ENCODE measurements at regions not wholly inside any gene's neighbourhood (a gene's known extent, or its start where the extent isn't known, plus 50 kb on each side); places are given as distances from the start of the nearest gene placed in this dataset.

DNA sequence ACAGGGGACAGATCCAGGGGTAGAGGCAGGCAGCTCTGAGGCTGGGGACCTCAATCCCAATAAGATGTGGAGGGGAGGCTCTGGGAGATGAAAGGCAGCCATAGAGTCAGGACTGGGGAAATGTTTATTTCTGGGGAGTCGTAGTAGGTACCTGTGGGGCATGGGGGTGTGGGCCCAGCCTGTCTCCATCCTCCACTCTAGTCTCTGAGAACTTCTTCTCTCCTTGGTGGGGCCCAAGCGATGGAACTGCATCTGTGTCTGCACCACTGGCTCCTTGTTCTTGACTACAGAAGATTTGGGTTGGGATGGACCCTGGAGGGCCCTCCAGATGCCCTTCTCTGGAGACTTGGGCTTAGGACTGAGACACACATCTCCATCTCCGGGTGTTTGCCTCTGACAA lies 953.9 kb upstream of the ZNF722 start:
- H3K27me3 ChIP-seq (ENCODE audit: control insufficient read depth in 3 of 3, insufficient read depth in 3 of 3, low read depth in 1 of 3, low read length in 3 of 3) = no peaks in the 10 kb centered on the region

DNA sequence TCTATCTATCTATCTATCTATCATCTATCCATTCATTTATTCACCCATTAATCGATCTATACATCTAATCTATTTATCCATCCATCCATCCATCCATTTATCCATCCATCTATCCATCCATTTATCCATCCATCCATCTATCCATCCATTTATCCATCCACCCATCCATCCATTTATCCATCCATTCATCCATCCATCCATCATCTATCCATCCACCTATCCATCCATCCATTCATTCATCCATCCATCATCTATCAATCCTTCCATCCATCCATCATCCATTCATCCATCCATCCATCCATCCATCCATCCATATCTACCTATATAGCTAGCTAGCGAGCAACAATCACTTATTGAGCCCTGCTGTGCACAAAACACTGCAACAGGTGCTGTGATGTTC lies 953.1 kb upstream of the ZNF722 start:
- H3K23ac ChIP-seq (ENCODE audit: low read depth, low read length, poor library complexity) = no peak overlapping the region
- no peaks in the 10 kb centered on the region for H3K27me3 ChIP-seq (ENCODE audit: control insufficient read depth in 3 of 3, insufficient read depth in 3 of 3, low read depth in 1 of 3, low read length in 3 of 3)
- H3K4ac ChIP-seq (ENCODE audit: low read length) = no peak overlapping the region
- H4K91ac ChIP-seq (ENCODE audit: low read depth, low read length, poor library complexity) = no peak overlapping the region
- H4K8ac ChIP-seq (ENCODE audit: low read depth, low read length) = no peak overlapping the region
- WGBS, 2 donors (ENCODE audit: extremely low coverage in 2 of 2, insufficient read length in 2 of 2, insufficient replicate concordance in 1 of 2) = 100% methylated on average over 1 of the region's 2 CpGs
- no peak overlapping the region for H2BK5ac ChIP-seq (ENCODE audit: low read length)
- no peak overlapping the region for H3K9ac ChIP-seq (ENCODE audit: low read depth, low read length, poor library complexity)
- H3K4me3 ChIP-seq (ENCODE audit: low read length in 2 of 2) = no peak overlapping the region
- H3K9me3 ChIP-seq (replicated peaks in 1 of 2; ENCODE audit: control insufficient read depth in 2 of 2, insufficient read depth in 1 of 2, low read depth in 1 of 2, low read length in 2 of 2) = peaks cover 0 to 52% of the 10 kb centered on the region in 2 donors
- no peak overlapping the region for H2AFZ ChIP-seq (ENCODE audit: low read length)
- H3K79me1 ChIP-seq (ENCODE audit: low read depth, low read length) = no peaks in the 10 kb centered on the region
- H3K36me3 ChIP-seq (replicated peaks in 1 of 2; ENCODE audit: control insufficient read depth in 2 of 2, insufficient read depth in 2 of 2, low read length in 2 of 2) = no peaks in the 10 kb centered on the region
- no peak overlapping the region for H2BK15ac ChIP-seq (ENCODE audit: low read length)
- no peak overlapping the region for H3K14ac ChIP-seq (ENCODE audit: low read length)
- H3K27ac ChIP-seq (replicated peaks; ENCODE audit: low read length) = no peak overlapping the region
- no peak overlapping the region for H3K18ac ChIP-seq (ENCODE audit: low read length)
- H2BK120ac ChIP-seq (ENCODE audit: low read depth, low read length) = no peak overlapping the region
- no peak overlapping the region for H2BK12ac ChIP-seq (ENCODE audit: low read length)
- no peak overlapping the region for H2AK5ac ChIP-seq (ENCODE audit: low read depth, low read length)
- no peaks in the 10 kb centered on the region for H3K4me1 ChIP-seq (ENCODE audit: control insufficient read depth in 2 of 2, insufficient read depth in 1 of 2, low read depth in 1 of 2, low read length in 2 of 2)
- H3K4me2 ChIP-seq (ENCODE audit: insufficient read depth, low read length, poor library complexity, severe bottlenecking) = no peak overlapping the region
- DNase-seq (ENCODE audit: low spot score) = no peak

More for the DNA sequence above, 953.9 kb upstream of the ZNF722 start:
- H2BK12ac ChIP-seq (ENCODE audit: low read length) = no peak overlapping the region
- no peak overlapping the region for H3K14ac ChIP-seq (ENCODE audit: low read length)
- no peak overlapping the region for H2AK5ac ChIP-seq (ENCODE audit: low read depth, low read length)
- no peak overlapping the region for H4K91ac ChIP-seq (ENCODE audit: low read depth, low read length, poor library complexity)
- no peak overlapping the region for H2BK15ac ChIP-seq (ENCODE audit: low read length)
- H3K23ac ChIP-seq (ENCODE audit: low read depth, low read length, poor library complexity) = no peak overlapping the region
- no peak overlapping the region for H3K18ac ChIP-seq (ENCODE audit: low read length)
- H2BK5ac ChIP-seq (ENCODE audit: low read length) = no peak overlapping the region
- H3K4ac ChIP-seq (ENCODE audit: low read length) = no peak overlapping the region
- H2AFZ ChIP-seq (ENCODE audit: low read length) = no peak overlapping the region
- DNase-seq (ENCODE audit: low spot score) = no peak
- no peak overlapping the region for H3K9ac ChIP-seq (ENCODE audit: low read depth, low read length, poor library complexity)
- no peaks in the 10 kb centered on the region for H3K4me1 ChIP-seq (ENCODE audit: control insufficient read depth in 2 of 2, insufficient read depth in 1 of 2, low read depth in 1 of 2, low read length in 2 of 2)
- peaks cover 0 to 52% of the 10 kb centered on the region in 2 donors for H3K9me3 ChIP-seq (replicated peaks in 1 of 2; ENCODE audit: control insufficient read depth in 2 of 2, insufficient read depth in 1 of 2, low read depth in 1 of 2, low read length in 2 of 2)
- no peaks in the 10 kb centered on the region for H3K79me1 ChIP-seq (ENCODE audit: low read depth, low read length)
- H3K4me3 ChIP-seq (ENCODE audit: low read length in 2 of 2) = no peak overlapping the region
- no peak overlapping the region for H3K27ac ChIP-seq (replicated peaks; ENCODE audit: low read length)
- no peaks in the 10 kb centered on the region for H3K36me3 ChIP-seq (replicated peaks in 1 of 2; ENCODE audit: control insufficient read depth in 2 of 2, insufficient read depth in 2 of 2, low read length in 2 of 2)
- WGBS, 2 donors (ENCODE audit: extremely low coverage in 2 of 2, insufficient read length in 2 of 2, insufficient replicate concordance in 1 of 2) = no CpG with 5 or more reads among the region's 3 CpGs
- H2BK120ac ChIP-seq (ENCODE audit: low read depth, low read length) = no peak overlapping the region
- no peak overlapping the region for H4K8ac ChIP-seq (ENCODE audit: low read depth, low read length)
- H3K4me2 ChIP-seq (ENCODE audit: insufficient read depth, low read length, poor library complexity, severe bottlenecking) = no peak overlapping the region

DNA sequence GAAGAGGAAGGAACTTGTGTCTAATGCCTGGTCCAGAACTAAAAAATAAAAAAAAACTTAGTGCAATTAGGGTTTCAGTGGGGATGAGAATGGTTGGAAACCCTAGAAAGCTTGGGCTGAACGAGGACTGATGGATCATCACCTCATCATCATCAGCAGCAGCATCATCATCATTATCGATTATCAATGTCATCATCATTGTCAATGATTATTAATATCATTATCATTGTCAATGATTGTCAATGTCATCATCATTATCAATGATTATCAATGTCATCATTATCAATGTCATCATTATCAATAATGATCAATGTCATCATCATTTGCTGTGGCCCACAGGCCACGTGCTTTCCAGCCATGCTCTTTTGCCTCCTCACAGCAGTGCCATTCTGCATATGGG lies 952.0 kb upstream of the ZNF722 start:
- Histone ChIP-seq H3K79me1 (ENCODE audit: low read depth, low read length) (no peaks in the 10 kb centered on the region), H3K27ac (replicated peaks; ENCODE audit: low read length) (no peak overlapping the region), H3K23ac (ENCODE audit: low read depth, low read length, poor library complexity) (no peak overlapping the region), H2BK5ac (ENCODE audit: low read length) (no peak overlapping the region), H3K4me3 (ENCODE audit: low read length in 2 of 2) (no peak overlapping the region), H2AFZ (ENCODE audit: low read length) (no peak overlapping the region), H4K8ac (ENCODE audit: low read depth, low read length) (no peak overlapping the region), H3K4me2 (ENCODE audit: insufficient read depth, low read length, poor library complexity, severe bottlenecking) (no peak overlapping the region), H2BK120ac (ENCODE audit: low read depth, low read length) (no peak overlapping the region), H2AK5ac (ENCODE audit: low read depth, low read length) (no peak overlapping the region), H3K9ac (ENCODE audit: low read depth, low read length, poor library complexity) (no peak overlapping the region), H3K9me3 (replicated peaks in 1 of 2; ENCODE audit: control insufficient read depth in 2 of 2, insufficient read depth in 1 of 2, low read depth in 1 of 2, low read length in 2 of 2) (peaks cover 0 to 46% of the 10 kb centered on the region in 2 donors), H3K4me1 (ENCODE audit: control insufficient read depth in 2 of 2, insufficient read depth in 1 of 2, low read depth in 1 of 2, low read length in 2 of 2) (no peaks in the 10 kb centered on the region), H3K18ac (ENCODE audit: low read length) (no peak overlapping the region), H4K91ac (ENCODE audit: low read depth, low read length, poor library complexity) (no peak overlapping the region), H3K14ac (ENCODE audit: low read length) (no peak overlapping the region), H3K4ac (ENCODE audit: low read length) (no peak overlapping the region), H2BK15ac (ENCODE audit: low read length) (no peak overlapping the region), H3K27me3 (ENCODE audit: control insufficient read depth in 3 of 3, insufficient read depth in 3 of 3, low read depth in 1 of 3, low read length in 3 of 3) (no peaks in the 10 kb centered on the region), H3K36me3 (replicated peaks in 1 of 2; ENCODE audit: control insufficient read depth in 2 of 2, insufficient read depth in 2 of 2, low read length in 2 of 2) (no peaks in the 10 kb centered on the region), H2BK12ac (ENCODE audit: low read length) (no peak overlapping the region)
- DNase-seq (ENCODE audit: low spot score) = no peak
- whole genome bisulfite sequencing, 2 donors (ENCODE audit: extremely low coverage in 2 of 2, insufficient read length in 2 of 2, insufficient replicate concordance in 1 of 2) = no CpG with 5 or more reads among the region's 3 CpGs

DNA sequence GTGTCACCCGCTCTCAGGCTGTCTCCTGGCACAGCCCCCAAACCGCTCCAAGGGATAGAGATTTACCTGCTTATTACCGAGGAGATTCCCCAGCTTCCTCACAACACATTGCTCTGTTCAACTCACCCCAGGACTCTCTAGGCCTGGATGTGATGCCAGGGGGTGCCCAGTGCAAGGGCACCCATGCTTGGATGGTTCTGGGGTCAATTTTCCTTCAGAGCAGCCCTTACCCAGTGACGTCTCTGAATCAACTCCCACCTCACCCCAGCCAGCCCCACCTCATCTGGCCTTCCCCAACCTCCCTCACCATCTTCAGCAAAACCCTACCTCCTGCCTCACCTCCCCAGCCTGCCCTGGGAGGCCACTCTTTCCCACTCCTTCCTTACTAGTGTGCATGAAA lies 951.6 kb upstream of the ZNF722 start:
- no peak overlapping the region for H3K14ac ChIP-seq (ENCODE audit: low read length)

More for the DNA sequence above, 951.6 kb upstream of the ZNF722 start:
- no peaks in the 10 kb centered on the region for H3K27me3 ChIP-seq (ENCODE audit: control insufficient read depth in 3 of 3, insufficient read depth in 3 of 3, low read depth in 1 of 3, low read length in 3 of 3)
- no peak overlapping the region for H2BK120ac ChIP-seq (ENCODE audit: low read depth, low read length)
- no peak overlapping the region for H2BK15ac ChIP-seq (ENCODE audit: low read length)
- no peaks in the 10 kb centered on the region for H3K4me1 ChIP-seq (ENCODE audit: control insufficient read depth in 2 of 2, insufficient read depth in 1 of 2, low read depth in 1 of 2, low read length in 2 of 2)
- H4K91ac ChIP-seq (ENCODE audit: low read depth, low read length, poor library complexity) = no peak overlapping the region
- no peak overlapping the region for H4K8ac ChIP-seq (ENCODE audit: low read depth, low read length)
- no peak overlapping the region for H2BK5ac ChIP-seq (ENCODE audit: low read length)
- H2AFZ ChIP-seq (ENCODE audit: low read length) = no peak overlapping the region
- H3K4me2 ChIP-seq (ENCODE audit: insufficient read depth, low read length, poor library complexity, severe bottlenecking) = no peak overlapping the region
- H3K79me1 ChIP-seq (ENCODE audit: low read depth, low read length) = no peaks in the 10 kb centered on the region
- H2AK5ac ChIP-seq (ENCODE audit: low read depth, low read length) = no peak overlapping the region
- WGBS, 2 donors (ENCODE audit: extremely low coverage in 2 of 2, insufficient read length in 2 of 2, insufficient replicate concordance in 1 of 2) = no CpG with 5 or more reads among the region's 4 CpGs
- no peak overlapping the region for H3K23ac ChIP-seq (ENCODE audit: low read depth, low read length, poor library complexity)
- H3K9ac ChIP-seq (ENCODE audit: low read depth, low read length, poor library complexity) = no peak overlapping the region
- peaks cover 0 to 43% of the 10 kb centered on the region in 2 donors for H3K9me3 ChIP-seq (replicated peaks in 1 of 2; ENCODE audit: control insufficient read depth in 2 of 2, insufficient read depth in 1 of 2, low read depth in 1 of 2, low read length in 2 of 2)
- no peak overlapping the region for H3K27ac ChIP-seq (replicated peaks; ENCODE audit: low read length)
- no peak overlapping the region for H2BK12ac ChIP-seq (ENCODE audit: low read length)
- no peak overlapping the region for H3K4ac ChIP-seq (ENCODE audit: low read length)
- H3K36me3 ChIP-seq (replicated peaks in 1 of 2; ENCODE audit: control insufficient read depth in 2 of 2, insufficient read depth in 2 of 2, low read length in 2 of 2) = no peaks in the 10 kb centered on the region
- no peak for DNase-seq (ENCODE audit: low spot score)
- no peak overlapping the region for H3K4me3 ChIP-seq (ENCODE audit: low read length in 2 of 2)
- no peak overlapping the region for H3K18ac ChIP-seq (ENCODE audit: low read length)
